Osteocyte (in vitro differentiated cells): ENCODE measurements at regions not wholly inside any gene's neighbourhood (a gene's known extent, or its start where the extent isn't known, plus 50 kb on each side); places are given as distances from the start of the nearest gene placed in this dataset.
A peak's percentile ranks its signal among the peaks of the same experiment; 100 is the strongest.

Source experiments
- DNase-seq: peaks from one replicate; pipeline ENCODE4 v3.0.0; 2021; ENCODE audit warnings: mixed read lengths; ENCODE audit not compliant: unreplicated experiment; ENCODE audit errors: extremely low spot score
- H3K27ac Mint-ChIP-seq: one replicate; pipeline ENCODE4 v1.8.0; 2021; ENCODE audit warnings: mild to moderate bottlenecking, mixed read lengths; ENCODE audit not compliant: unreplicated experiment
- H3K27me3 Mint-ChIP-seq: one replicate; pipeline ENCODE4 v1.8.0; 2021; ENCODE audit warnings: mixed read lengths; ENCODE audit not compliant: unreplicated experiment
- H3K36me3 Mint-ChIP-seq: one replicate; pipeline ENCODE4 v1.8.0; 2021; ENCODE audit warnings: mixed read lengths; ENCODE audit not compliant: unreplicated experiment
- H3K4me1 Mint-ChIP-seq: one replicate; pipeline ENCODE4 v1.8.0; 2021; ENCODE audit warnings: mixed read lengths; ENCODE audit not compliant: unreplicated experiment
- H3K4me3 Mint-ChIP-seq: one replicate; pipeline ENCODE4 v1.8.0; 2021; ENCODE audit warnings: mild to moderate bottlenecking, moderate library complexity, mixed read lengths; ENCODE audit not compliant: unreplicated experiment
- H3K9me3 Mint-ChIP-seq: one replicate; pipeline ENCODE4 v1.8.0; 2021; ENCODE audit warnings: mixed read lengths; ENCODE audit not compliant: unreplicated experiment
- TF ChIP-seq, protein P1 (sequence below): fragments of 200-600 bp; sonication (generic); IDR thresholded peaks from 2 replicates; pipeline ENCODE4 v1.5.0; 2021; ENCODE audit warnings: antibody characterized with exemption, mild to moderate bottlenecking, moderate library complexity

DNA sequence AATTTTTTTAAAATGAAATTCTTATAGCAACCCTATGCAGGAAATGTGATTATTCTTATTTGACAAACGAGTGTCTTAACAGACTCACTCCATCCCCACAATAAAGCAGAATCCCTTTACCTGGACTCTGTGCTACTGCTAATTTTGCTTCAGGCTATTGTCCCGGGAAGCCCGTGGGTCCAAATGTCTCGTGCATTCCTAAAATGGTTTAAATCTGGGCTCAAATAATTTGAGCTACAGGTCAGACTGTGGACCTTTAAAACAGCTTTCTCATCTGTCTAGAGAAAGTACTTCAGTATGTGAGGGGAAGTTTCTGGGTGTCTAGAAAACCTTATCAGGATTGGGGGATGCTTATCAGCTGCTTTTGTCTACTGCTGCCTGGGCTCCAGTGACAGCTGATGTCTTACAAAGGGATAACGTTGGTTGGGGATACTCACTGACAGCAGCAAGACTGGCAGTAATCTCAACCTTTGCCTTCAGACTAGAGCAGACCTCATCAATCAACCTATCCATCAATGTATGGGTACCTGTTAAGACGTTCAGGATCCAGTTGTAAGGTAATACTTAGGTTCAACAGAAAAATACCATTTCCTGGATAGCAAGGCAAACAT lies 197.9 kb upstream of the CDH11 start:
- Mint-ChIP-seq H3K4me3 (no peak overlapping the region), H3K9me3 (no peaks in the 10 kb centered on the region), H3K27ac (no peak overlapping the region), H3K36me3 (no peaks in the 10 kb centered on the region), H3K4me1 (peaks cover 23% of the 10 kb centered on the region), H3K27me3 (no peaks in the 10 kb centered on the region)
- TF ChIP-seq, protein P1, sequence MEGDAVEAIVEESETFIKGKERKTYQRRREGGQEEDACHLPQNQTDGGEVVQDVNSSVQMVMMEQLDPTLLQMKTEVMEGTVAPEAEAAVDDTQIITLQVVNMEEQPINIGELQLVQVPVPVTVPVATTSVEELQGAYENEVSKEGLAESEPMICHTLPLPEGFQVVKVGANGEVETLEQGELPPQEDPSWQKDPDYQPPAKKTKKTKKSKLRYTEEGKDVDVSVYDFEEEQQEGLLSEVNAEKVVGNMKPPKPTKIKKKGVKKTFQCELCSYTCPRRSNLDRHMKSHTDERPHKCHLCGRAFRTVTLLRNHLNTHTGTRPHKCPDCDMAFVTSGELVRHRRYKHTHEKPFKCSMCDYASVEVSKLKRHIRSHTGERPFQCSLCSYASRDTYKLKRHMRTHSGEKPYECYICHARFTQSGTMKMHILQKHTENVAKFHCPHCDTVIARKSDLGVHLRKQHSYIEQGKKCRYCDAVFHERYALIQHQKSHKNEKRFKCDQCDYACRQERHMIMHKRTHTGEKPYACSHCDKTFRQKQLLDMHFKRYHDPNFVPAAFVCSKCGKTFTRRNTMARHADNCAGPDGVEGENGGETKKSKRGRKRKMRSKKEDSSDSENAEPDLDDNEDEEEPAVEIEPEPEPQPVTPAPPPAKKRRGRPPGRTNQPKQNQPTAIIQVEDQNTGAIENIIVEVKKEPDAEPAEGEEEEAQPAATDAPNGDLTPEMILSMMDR = no peak
- DNase-seq = no peak

DNA sequence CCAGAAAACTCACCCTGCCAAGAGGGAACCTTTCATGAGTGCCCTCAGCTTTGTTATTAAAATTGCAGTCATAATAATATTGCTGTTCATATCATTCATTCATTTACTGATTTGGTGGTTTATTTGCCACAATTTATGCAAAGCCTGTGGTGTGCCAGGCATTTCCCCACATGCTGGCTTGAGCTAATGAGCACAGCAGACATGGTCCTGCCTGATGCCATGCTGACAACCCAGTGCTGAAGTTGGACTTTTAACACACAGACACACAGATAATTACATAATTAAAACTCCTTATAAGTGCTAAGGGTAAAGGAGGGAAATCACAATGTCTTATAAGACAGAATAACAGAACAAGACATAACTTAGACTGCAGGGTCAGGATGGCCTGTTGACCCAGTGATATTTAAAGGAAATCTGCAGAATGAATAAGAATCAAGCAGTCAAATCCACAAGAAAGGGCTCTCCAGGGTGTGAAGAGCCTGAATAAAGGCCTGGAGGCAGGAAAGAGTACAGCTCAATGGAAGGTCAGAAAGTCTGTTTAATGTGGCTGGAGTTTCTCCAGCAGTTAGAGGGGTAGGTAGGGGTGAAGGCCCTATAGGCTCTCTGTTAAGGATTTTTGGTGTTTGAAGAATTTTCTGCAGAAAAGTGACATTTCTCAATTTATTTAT lies 196.9 kb upstream of the CDH11 start:
- Mint-ChIP-seq H3K4me1 (peaks cover 30% of the 10 kb centered on the region), H3K4me3 (no peak overlapping the region), H3K36me3 (no peaks in the 10 kb centered on the region), H3K9me3 (no peaks in the 10 kb centered on the region), H3K27ac (peak overlapping the region; percentile 42), H3K27me3 (no peaks in the 10 kb centered on the region)
- TF ChIP-seq, protein P1 = no peak
- no peak for DNase-seq

DNA sequence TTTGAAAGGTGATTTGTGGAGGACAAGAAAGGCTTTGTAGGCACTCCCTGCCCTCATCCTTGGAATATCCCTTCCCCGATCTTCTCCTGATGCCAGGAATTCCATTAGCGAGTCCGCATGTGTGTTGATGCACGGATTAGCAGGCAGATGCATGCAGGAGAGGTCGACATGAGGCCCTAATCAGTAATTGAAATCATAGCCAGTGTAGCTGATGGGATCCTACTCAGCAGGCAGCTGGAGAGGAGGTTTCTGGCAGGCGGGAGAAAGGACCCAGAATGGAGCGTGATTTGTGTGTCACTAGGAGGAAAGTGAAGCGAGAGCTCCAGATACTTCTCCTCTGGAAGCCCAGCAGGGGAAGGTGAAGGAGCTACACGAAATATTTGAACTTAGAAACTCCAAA lies 196.3 kb upstream of the CDH11 start:
- Mint-ChIP-seq H3K9me3 (no peaks in the 10 kb centered on the region), H3K36me3 (no peaks in the 10 kb centered on the region), H3K4me1 (peaks cover 33% of the 10 kb centered on the region), H3K27ac (peak overlapping the region; percentile 43), H3K27me3 (no peaks in the 10 kb centered on the region), H3K4me3 (no peak overlapping the region)
- TF ChIP-seq, protein P1 = no peak
- no peak for DNase-seq

DNA sequence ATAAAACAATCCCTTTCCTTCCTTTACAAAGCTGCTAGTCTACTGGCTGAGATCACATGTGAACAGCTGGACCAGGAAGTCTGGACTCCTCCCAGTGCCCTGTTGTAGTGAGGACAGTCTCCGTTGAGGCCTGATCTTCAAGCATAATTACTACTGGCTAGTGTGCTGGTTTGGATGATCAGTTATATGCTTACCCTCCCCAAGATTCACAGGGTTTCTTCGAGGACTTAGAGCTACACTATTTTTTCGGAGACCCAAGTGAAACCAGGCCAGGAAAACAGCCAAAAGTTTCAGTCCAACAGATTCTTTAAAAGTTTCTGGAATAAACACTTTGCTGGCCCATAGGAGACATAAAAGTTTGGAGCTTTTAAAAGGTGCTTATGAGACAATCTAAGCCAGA lies 194.9 kb upstream of the CDH11 start:
- no peak for DNase-seq
- Mint-ChIP-seq H3K4me3 (no peak overlapping the region), H3K9me3 (no peaks in the 10 kb centered on the region), H3K36me3 (no peaks in the 10 kb centered on the region), H3K4me1 (peaks cover 47% of the 10 kb centered on the region), H3K27ac (no peak overlapping the region), H3K27me3 (no peaks in the 10 kb centered on the region)
- TF ChIP-seq, protein P1 = no peak

DNA sequence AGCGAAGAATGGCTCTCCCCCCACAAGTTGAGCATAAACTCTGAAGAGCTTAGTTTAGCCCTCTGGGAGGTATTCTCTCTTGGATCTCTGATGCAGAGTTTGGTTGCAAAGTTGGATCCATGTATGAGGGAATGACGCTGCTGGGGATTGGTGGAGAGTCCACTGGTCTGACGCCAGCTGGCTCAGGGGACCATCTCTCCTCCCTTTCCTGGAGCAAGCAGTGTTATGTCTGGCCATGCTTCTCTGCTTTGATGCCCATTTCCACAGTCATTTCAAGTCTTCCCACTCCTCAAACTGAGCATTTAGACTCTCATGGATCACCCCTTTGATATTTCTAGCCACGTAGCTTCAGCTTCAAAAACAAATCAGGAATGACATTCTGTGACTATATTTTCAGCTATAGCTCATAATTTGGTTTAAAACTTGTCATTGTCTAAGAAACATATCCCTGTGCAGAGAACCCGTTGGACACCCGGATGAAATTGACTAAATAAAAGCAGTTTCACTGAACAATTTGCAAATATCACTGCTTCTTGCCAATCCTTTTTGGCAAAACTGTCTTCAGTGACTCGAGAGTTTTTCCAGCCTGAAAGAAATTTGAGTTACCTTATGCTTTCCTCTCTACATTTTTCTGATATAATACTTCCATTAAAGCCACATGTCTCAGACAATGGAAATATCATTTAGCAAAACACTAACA lies 193.4 kb upstream of the CDH11 start:
- Mint-ChIP-seq H3K9me3 (no peaks in the 10 kb centered on the region), H3K36me3 (no peaks in the 10 kb centered on the region), H3K27ac (no peak overlapping the region), H3K4me1 (peaks cover 54% of the 10 kb centered on the region), H3K27me3 (no peaks in the 10 kb centered on the region), H3K4me3 (no peak overlapping the region)
- DNase-seq = no peak
- TF ChIP-seq, protein P1 = no peak
